GM21528 (cell line): ENCODE measurements at regions not wholly inside any gene's neighbourhood (a gene's known extent, or its start where the extent isn't known, plus 50 kb on each side); places are given as distances from the start of the nearest gene placed in this dataset.
"Not testable (repeated sequence)": the region's sequence is repeated elsewhere in the genome, so short reads cannot be mapped to it uniquely, and the experiment has no call there.

Source experiments
- ATAC-seq: cut with Tn5 transposase; IDR thresholded peaks from one replicate; pipeline ENCODE4 v1.9.1; 2021; ENCODE audit warnings: mild to moderate bottlenecking, moderate library complexity; ENCODE audit not compliant: unreplicated experiment, low FRiP score

- not testable (repeated sequence) for ATAC-seq
These were observed 511.4 kb upstream of the FANCL start for GRCh38 chr2:58752507-58752906.

GRCh38 chr2:58751676-58752075 lies 510.6 kb upstream of the FANCL start:
- not testable (repeated sequence) for ATAC-seq

- ATAC-seq: no peak
These were observed 507.9 kb upstream of the FANCL start for GRCh38 chr2:58749041-58749440.

GRCh38 chr2:58745334-58745733 lies 504.2 kb upstream of the FANCL start:
- ATAC-seq: not testable (repeated sequence)

GRCh38 chr2:58740426-58740825 lies 499.3 kb upstream of the FANCL start:
- ATAC-seq: no peak

- no peak for ATAC-seq
These were observed 497.9 kb upstream of the FANCL start for GRCh38 chr2:58739033-58739432.

- ATAC-seq: no peak
These were observed 493.2 kb upstream of the FANCL start for GRCh38 chr2:58734365-58734764.

- no peak for ATAC-seq
These were observed 491.9 kb upstream of the FANCL start for GRCh38 chr2:58732999-58733398.

- no peak for ATAC-seq
These were observed 490.4 kb upstream of the FANCL start for GRCh38 chr2:58731488-58731869.

GRCh38 chr2:58730764-58731487 lies 489.8 kb upstream of the FANCL start:
- ATAC-seq: no peak

- ATAC-seq: no peak
These were observed 487.0 kb upstream of the FANCL start for GRCh38 chr2:58727981-58728656.

GRCh38 chr2:58721912-58722591 lies 480.9 kb upstream of the FANCL start:
- ATAC-seq: no peak

GRCh38 chr2:58720770-58721697 lies 479.9 kb upstream of the FANCL start:
- ATAC-seq: no peak

GRCh38 chr2:58720033-58720769 lies 479.1 kb upstream of the FANCL start:
- ATAC-seq: no peak

- ATAC-seq: no peak
These were observed 474.2 kb upstream of the FANCL start for GRCh38 chr2:58715344-58715743.

- ATAC-seq: no peak
These were observed 473.1 kb upstream of the FANCL start for GRCh38 chr2:58714238-58714637.

- no peak for ATAC-seq
These were observed 469.7 kb upstream of the FANCL start for GRCh38 chr2:58710795-58711279.

GRCh38 chr2:58709687-58710354 lies 468.7 kb upstream of the FANCL start:
- ATAC-seq: no peak

- ATAC-seq: no peak
These were observed 468.1 kb upstream of the FANCL start for GRCh38 chr2:58709274-58709673.
